HUES48 (cell line): ENCODE measurements at regions not wholly inside any gene's neighbourhood (a gene's known extent, or its start where the extent isn't known, plus 50 kb on each side); places are given as distances from the start of the nearest gene placed in this dataset.

Experiments used
- H3K27ac ChIP-seq: one replicate; pipeline ENCODE4 v1.7.0; 2013; ENCODE audit warnings: low read depth, low read length, inconsistent platforms
- H3K27me3 ChIP-seq: 2 replicates; pipeline ENCODE4 v1.6.1; 2013; ENCODE audit warnings: mild to moderate bottlenecking, low read length; ENCODE audit not compliant: control insufficient read depth, insufficient read depth
- H3K36me3 ChIP-seq: 2 replicates; pipeline ENCODE4 v1.6.1; 2013; ENCODE audit warnings: low read length; ENCODE audit not compliant: control insufficient read depth, insufficient read depth
- H3K4me1 ChIP-seq: 2 replicates; pipeline ENCODE4 v1.6.1; 2013; ENCODE audit warnings: mild to moderate bottlenecking, low read length; ENCODE audit not compliant: control insufficient read depth, insufficient read depth
- H3K4me3 ChIP-seq: 2 replicates; pipeline ENCODE4 v1.5.1; 2013; ENCODE audit warnings: mild to moderate bottlenecking, low read depth, low read length
- H3K9ac ChIP-seq: 2 replicates; pipeline ENCODE4 v1.6.1; 2013; ENCODE audit warnings: mild to moderate bottlenecking, low read depth, low read length, moderate library complexity
- H3K9me3 ChIP-seq: 2 replicates; pipeline ENCODE4 v1.6.1; 2013; ENCODE audit warnings: low read length; ENCODE audit not compliant: control insufficient read depth, insufficient read depth

- Histone ChIP-seq H3K9me3 (no peaks in the 10 kb centered on the region), H3K4me1 (no peaks in the 10 kb centered on the region), H3K27me3 (no peaks in the 10 kb centered on the region), H3K9ac (no peak overlapping the region), H3K27ac (no peak overlapping the region), H3K4me3 (no peak overlapping the region), H3K36me3 (no peaks in the 10 kb centered on the region)
Observed at GRCh38 chr10:123316776-123317175, 162.6 kb downstream of the BUB3 start.

- Histone ChIP-seq H3K27me3 (no peaks in the 10 kb centered on the region), H3K27ac (no peak overlapping the region), H3K4me3 (no peak overlapping the region), H3K9me3 (no peaks in the 10 kb centered on the region), H3K36me3 (no peaks in the 10 kb centered on the region), H3K4me1 (no peaks in the 10 kb centered on the region), H3K9ac (no peak overlapping the region)
Observed at GRCh38 chr10:123318516-123318915, 164.3 kb downstream of the BUB3 start.

GRCh38 chr10:123320091-123320490 lies 165.9 kb downstream of the BUB3 start:
- H3K36me3 ChIP-seq, result no peaks in the 10 kb centered on the region
- H3K9ac ChIP-seq, result no peak overlapping the region
- H3K9me3 ChIP-seq, result no peaks in the 10 kb centered on the region
- no peak overlapping the region for H3K27ac ChIP-seq
- H3K4me1 ChIP-seq, result no peaks in the 10 kb centered on the region
- H3K27me3 ChIP-seq, result no peaks in the 10 kb centered on the region
- no peak overlapping the region for H3K4me3 ChIP-seq

GRCh38 chr10:123323884-123324283 lies 169.7 kb downstream of the BUB3 start:
- no peak overlapping the region for H3K27ac ChIP-seq
- no peaks in the 10 kb centered on the region for H3K4me1 ChIP-seq
- H3K9ac ChIP-seq, result no peak overlapping the region
- no peaks in the 10 kb centered on the region for H3K36me3 ChIP-seq
- H3K4me3 ChIP-seq, result no peak overlapping the region
- no peaks in the 10 kb centered on the region for H3K27me3 ChIP-seq
- no peaks in the 10 kb centered on the region for H3K9me3 ChIP-seq

GRCh38 chr10:123325663-123326190 lies 171.5 kb downstream of the BUB3 start:
- Histone ChIP-seq H3K4me1 (no peaks in the 10 kb centered on the region), H3K27ac (no peak overlapping the region), H3K9ac (no peak overlapping the region), H3K36me3 (no peaks in the 10 kb centered on the region), H3K27me3 (no peaks in the 10 kb centered on the region), H3K9me3 (no peaks in the 10 kb centered on the region), H3K4me3 (no peak overlapping the region)

- Histone ChIP-seq H3K36me3 (no peaks in the 10 kb centered on the region), H3K27ac (no peak overlapping the region)
Observed at GRCh38 chr10:123326674-123327073, 172.5 kb downstream of the BUB3 start.

GRCh38 chr10:123327450-123327849 lies 173.2 kb downstream of the BUB3 start:
- Histone ChIP-seq H3K4me1 (no peaks in the 10 kb centered on the region), H3K4me3 (no peak overlapping the region), H3K27ac (no peak overlapping the region)

More at GRCh38 chr10:123326674-123327073, 172.5 kb downstream of the BUB3 start:
- no peak overlapping the region for H3K4me3 ChIP-seq
- no peaks in the 10 kb centered on the region for H3K4me1 ChIP-seq
- H3K9ac ChIP-seq, result no peak overlapping the region
- H3K9me3 ChIP-seq, result no peaks in the 10 kb centered on the region
- no peaks in the 10 kb centered on the region for H3K27me3 ChIP-seq

GRCh38 chr10:123327896-123328295 lies 173.7 kb downstream of the BUB3 start:
- Histone ChIP-seq H3K4me1 (no peaks in the 10 kb centered on the region), H3K4me3 (no peak overlapping the region), H3K36me3 (no peaks in the 10 kb centered on the region), H3K27ac (no peak overlapping the region), H3K9me3 (no peaks in the 10 kb centered on the region), H3K27me3 (no peaks in the 10 kb centered on the region), H3K9ac (no peak overlapping the region)

More at GRCh38 chr10:123327450-123327849, 173.2 kb downstream of the BUB3 start:
- no peaks in the 10 kb centered on the region for H3K27me3 ChIP-seq
- H3K9ac ChIP-seq, result no peak overlapping the region
- no peaks in the 10 kb centered on the region for H3K9me3 ChIP-seq
- no peaks in the 10 kb centered on the region for H3K36me3 ChIP-seq

GRCh38 chr10:123331438-123331837 lies 177.2 kb downstream of the BUB3 start:
- Histone ChIP-seq H3K4me3 (no peak overlapping the region), H3K9me3 (no peaks in the 10 kb centered on the region), H3K9ac (no peak overlapping the region), H3K4me1 (no peaks in the 10 kb centered on the region), H3K36me3 (no peaks in the 10 kb centered on the region), H3K27ac (no peak overlapping the region), H3K27me3 (no peaks in the 10 kb centered on the region)

GRCh38 chr10:123346581-123346980 lies 192.4 kb downstream of the BUB3 start:
- Histone ChIP-seq H3K27me3 (no peaks in the 10 kb centered on the region), H3K4me1 (no peaks in the 10 kb centered on the region), H3K4me3 (no peak overlapping the region), H3K9me3 (no peaks in the 10 kb centered on the region), H3K36me3 (no peaks in the 10 kb centered on the region), H3K9ac (no peak overlapping the region), H3K27ac (no peak overlapping the region)

- Histone ChIP-seq H3K4me1 (no peaks in the 10 kb centered on the region), H3K27ac (no peak overlapping the region), H3K4me3 (no peak overlapping the region), H3K27me3 (no peaks in the 10 kb centered on the region), H3K9ac (no peak overlapping the region), H3K9me3 (no peaks in the 10 kb centered on the region), H3K36me3 (no peaks in the 10 kb centered on the region)
Observed at GRCh38 chr10:123348691-123349572, 194.7 kb downstream of the BUB3 start.
